ENCODE measurements at regions not wholly inside any gene's neighbourhood (a gene's known extent, or its start where the extent isn't known, plus 50 kb on each side); places are given as distances from the start of the nearest gene placed in this dataset.

GRCh38 chr2:40741532-40741931 lies 289.6 kb upstream of the SLC8A1 start:
- TF ChIP-seq CTCF (IDR thresholded peaks at IDR 0.05) (no peak), EZH2 (IDR thresholded peaks at IDR 0.05) (no peak), EZH2phosphoT487 (IDR thresholded peaks at IDR 0.05) (no peak)

Data from neural progenitor cell (in vitro differentiated cells).